ENCODE measurements at regions not wholly inside any gene's neighbourhood (a gene's known extent, or its start where the extent isn't known, plus 50 kb on each side); places are given as distances from the start of the nearest gene placed in this dataset.

- Histone ChIP-seq H4K5ac (ENCODE audit: insufficient read length, low read depth, low read length) (no peak overlapping the region), H3K9ac (replicated peaks in 1 of 4; ENCODE audit: extremely low read depth in 1 of 4, low read depth in 3 of 4, low read length in 3 of 4) (no peak overlapping the region), H3K79me1 (ENCODE audit: low read depth, low read length) (no peaks in the 10 kb centered on the region), H3K23ac (ENCODE audit: insufficient read length) (no peak overlapping the region), H3K4me3 (ENCODE audit: extremely low read depth in 1 of 4, insufficient read depth in 2 of 4, low read depth in 3 of 4, low read length in 4 of 4) (no peak overlapping the region), H3K23me2 (ENCODE audit: low read depth, low read length) (no peaks in the 10 kb centered on the region), H4K20me1 (replicated peaks in 1 of 2; ENCODE audit: control insufficient read depth in 1 of 2, insufficient read depth in 2 of 2, low read length in 2 of 2) (no peaks in the 10 kb centered on the region), H3K27me3 (replicated peaks in 1 of 4; ENCODE audit: control insufficient read depth in 3 of 4, extremely low read depth in 1 of 4, insufficient read depth in 3 of 4, low read length in 3 of 4) (no peaks in the 10 kb centered on the region), H3K36me3 (ENCODE audit: control insufficient read depth in 2 of 4, insufficient read depth in 4 of 4, low read length in 3 of 4) (no peaks in the 10 kb centered on the region), H2BK12ac (ENCODE audit: low read depth, low read length) (no peak overlapping the region), H3K4me2 (ENCODE audit: insufficient read depth in 1 of 2, low read depth in 2 of 2, low read length in 2 of 2) (no peak overlapping the region), H4K8ac (ENCODE audit: extremely low read depth, insufficient read depth, low read length) (no peak overlapping the region), H2AFZ (ENCODE audit: low read length) (no peak overlapping the region), H4K91ac (replicated peaks; ENCODE audit: insufficient read length, low read length) (no peak overlapping the region), H3K18ac (ENCODE audit: extremely low read depth, low read length) (no peak overlapping the region), H3K14ac (ENCODE audit: insufficient read length) (no peak overlapping the region), H3K56ac (replicated peaks; ENCODE audit: insufficient read length, low read depth, low read length) (no peak overlapping the region), H2BK20ac (ENCODE audit: low read length) (no peak overlapping the region), H2AK5ac (ENCODE audit: low read depth, low read length) (no peak overlapping the region), H2BK15ac (ENCODE audit: low read length) (no peak overlapping the region), H2BK5ac (ENCODE audit: low read depth, low read length) (no peak overlapping the region), H3K79me2 (ENCODE audit: control insufficient read depth in 1 of 2, insufficient read depth in 2 of 2, low read length in 2 of 2) (no peaks in the 10 kb centered on the region), H2BK120ac (replicated peaks; ENCODE audit: low read depth, low read length) (no peak overlapping the region), H3K4ac (replicated peaks; ENCODE audit: insufficient read length, low read depth, low read length) (no peak overlapping the region), H3K9me3 (ENCODE audit: insufficient read depth in 2 of 2, low read depth in 1 of 2, low read length in 1 of 2) (no peaks in the 10 kb centered on the region), H3K27ac (ENCODE audit: low read depth, low read length) (no peak overlapping the region), H3K4me1 (replicated peaks in 1 of 4; ENCODE audit: control insufficient read depth in 3 of 4, insufficient read depth in 4 of 4, low read length in 3 of 4) (no peaks in the 10 kb centered on the region)
- WGBS, 2 experiments (ENCODE audit: extremely low coverage in 1 of 2, insufficient coverage in 1 of 2, insufficient read length in 1 of 2, insufficient replicate concordance in 2 of 2, low coverage in 1 of 2, low lambda C conversion rate in 2 of 2, missing lambda C conversion rate in 1 of 2): 95% methylated on average over 7 of the region's 7 CpGs; no CpG with 5 or more reads in 1 of the 2 experiments
- POLR2A ChIA-PET (ENCODE audit: partially characterized antibody): interaction anchor here (0.6 kb wide), 1 partner anchor 1111 kb away, joined by 3 read pairs; no protein-coding TSS in a partner anchor
- FAIRE-seq (no peak), DNase-seq (ENCODE audit: low read depth in 1 of 2, low spot score in 2 of 2) (no peak)
- CTCF ChIA-PET (ENCODE audit: partially characterized antibody): no interaction called here
- no peak for TF ChIP-seq KDM5A (IDR thresholded peaks at IDR 0.05; ENCODE audit: low read length)
- no peak for TF ChIP-seq NANOG (IDR thresholded peaks at IDR 0.05; ENCODE audit: insufficient read depth, low read depth, low read length, poor library complexity, severe bottlenecking)
- TF ChIP-seq E2F6 (IDR thresholded peaks at IDR 0.05): no peak
- TF ChIP-seq MAFK (IDR thresholded peaks at IDR 0.05; ENCODE audit: low read depth, low read length): no peak
- TF ChIP-seq RNF2 (IDR thresholded peaks at IDR 0.05; ENCODE audit: borderline replicate concordance, low read depth, low read length, missing control alignments, poor library complexity, severe bottlenecking): no peak
Observed at GRCh38 chr13:105827111-105827809, 708.2 kb downstream of the EFNB2 start.
